OCI-LY1 (cell line): ENCODE measurements at regions not wholly inside any gene's neighbourhood (a gene's known extent, or its start where the extent isn't known, plus 50 kb on each side); places are given as distances from the start of the nearest gene placed in this dataset.

Experiments
- H2AFZ ChIP-seq: fragments of 200-600 bp; sonication (generic), shearing (Covaris generic); 2 replicates; pipeline ENCODE4 v1.6.0; 2014; ENCODE audit warnings: antibody characterized with exemption, mild to moderate bottlenecking, low read length
- H3F3A ChIP-seq: fragments of 200-600 bp; sonication (generic), shearing (Covaris generic); 2 replicates; pipeline ENCODE4 v1.6.0; 2014; ENCODE audit warnings: mild to moderate bottlenecking, antibody characterized with exemption, low read length, moderate library complexity; ENCODE audit not compliant: insufficient read depth
- H3K27ac ChIP-seq: fragments of 200-600 bp; sonication (generic); 2 replicates; pipeline ENCODE4 v1.5.1; 2014; ENCODE audit warnings: low read length, mixed run types, mild to moderate bottlenecking, low read depth; ENCODE audit not compliant: poor library complexity, severe bottlenecking
- H3K27me3 ChIP-seq: fragments of 200-600 bp; sonication (generic); 2 replicates; pipeline ENCODE4 v1.6.0; 2014; ENCODE audit warnings: antibody characterized with exemption, mild to moderate bottlenecking, low read length, moderate library complexity; ENCODE audit not compliant: insufficient read depth
- H3K36me3 ChIP-seq: fragments of 200-600 bp; sonication (generic); 2 replicates; pipeline ENCODE4 v1.6.1; 2014; ENCODE audit warnings: mild to moderate bottlenecking, antibody characterized with exemption, low read length, moderate library complexity, mixed read lengths; ENCODE audit not compliant: insufficient read depth
- H3K4me1 ChIP-seq: fragments of 200-600 bp; sonication (generic); 2 replicates; pipeline ENCODE4 v1.5.1; 2014; ENCODE audit warnings: mild to moderate bottlenecking, low read length, moderate library complexity; ENCODE audit not compliant: insufficient read depth, severe bottlenecking
- H3K4me2 ChIP-seq: fragments of 200-600 bp; sonication (generic), shearing (Covaris generic); 2 replicates; pipeline ENCODE4 v1.6.1; 2014; ENCODE audit warnings: low read length
- H3K4me3 ChIP-seq: fragments of 200-600 bp; sonication (generic); 2 replicates; pipeline ENCODE4 v1.5.1; 2014; ENCODE audit warnings: low read length, low read depth, mild to moderate bottlenecking, mixed read lengths; ENCODE audit not compliant: poor library complexity, severe bottlenecking
- H3K79me2 ChIP-seq: fragments of 200-600 bp; shearing (Covaris generic); 2 replicates; pipeline ENCODE4 v1.6.1; 2016; ENCODE audit warnings: mixed run types, low read length, mixed read lengths; ENCODE audit not compliant: insufficient read depth
- H3K9ac ChIP-seq: fragments of 200-600 bp; sonication (generic), shearing (Covaris generic); 2 replicates; pipeline ENCODE4 v1.6.1; 2014; ENCODE audit warnings: mild to moderate bottlenecking, low read length, mixed read lengths
- H3K9me2 ChIP-seq: fragments of 200-600 bp; sonication (generic), shearing (Covaris generic); 2 replicates; pipeline ENCODE4 v1.6.1; 2014; ENCODE audit warnings: low read depth, mild to moderate bottlenecking, low read length, mixed read lengths
- H3K9me3 ChIP-seq: fragments of 200-600 bp; shearing (Covaris generic); 2 replicates; pipeline ENCODE4 v1.6.1; 2014; ENCODE audit warnings: low read length, mixed read lengths
- H4K20me1 ChIP-seq: fragments of 200-600 bp; sonication (generic), shearing (Covaris generic); 2 replicates; pipeline ENCODE4 v1.6.0; 2016; ENCODE audit warnings: mild to moderate bottlenecking, low read length; ENCODE audit not compliant: insufficient read depth
- CTCF ChIP-seq: fragments of 200-600 bp; sonication (generic), shearing (Covaris generic); IDR thresholded peaks from 2 replicates; pipeline ENCODE4 v1.5.1; 2017; ENCODE audit warnings: mild to moderate bottlenecking, antibody characterized with exemption, low read length, moderate library complexity, mixed read lengths
- EZH2 ChIP-seq: fragments of 200-600 bp; sonication (generic), shearing (Covaris generic); IDR thresholded peaks from 2 replicates; pipeline ENCODE4 v1.8.0; 2017; ENCODE audit warnings: borderline replicate concordance, mixed run types, mild to moderate bottlenecking, antibody characterized with exemption, low read length, moderate library complexity, mixed read lengths

DNA sequence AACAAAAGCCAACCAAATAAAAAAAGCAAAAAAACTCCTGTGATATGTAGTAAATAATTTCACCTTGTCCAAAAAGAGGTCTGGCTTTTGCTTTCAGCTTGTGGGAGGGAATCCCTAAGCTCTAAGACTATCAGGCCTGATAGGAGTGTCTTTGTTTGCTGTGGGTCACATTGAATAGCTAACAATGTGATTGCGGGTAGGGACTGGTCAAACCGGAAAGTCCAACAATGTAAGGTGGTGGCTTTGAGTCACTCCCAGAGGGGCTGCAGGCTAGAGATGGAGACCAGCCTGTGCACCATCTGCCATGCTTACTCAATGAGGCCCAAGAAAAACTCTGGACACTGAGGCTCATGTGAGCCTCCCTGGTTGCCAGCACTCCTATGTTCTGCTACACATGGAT, 192.9 kb downstream of the TFCP2L1 start:
- Histone ChIP-seq H3K27ac (no peak overlapping the region), H3K4me2 (no peak overlapping the region), H3K79me2 (no peaks in the 10 kb centered on the region), H3F3A (no peaks in the 10 kb centered on the region), H3K9me2 (no peaks in the 10 kb centered on the region), H3K27me3 (0 out of 2 replicates have a peak, but pooled peaks cover 4% of the 10 kb centered on the region), H3K9ac (no peak overlapping the region), H2AFZ (no peak overlapping the region), H4K20me1 (no peaks in the 10 kb centered on the region), H3K4me3 (no peak overlapping the region), H3K4me1 (no peaks in the 10 kb centered on the region), H3K9me3 (no peaks in the 10 kb centered on the region), H3K36me3 (no peaks in the 10 kb centered on the region)
- no peak for TF ChIP-seq CTCF
- TF ChIP-seq EZH2: no peak

GRCh38 chr2:121093692-121094091, 191.3 kb downstream of the TFCP2L1 start:
- H3K9ac ChIP-seq: no peak overlapping the region
- H3K27me3 ChIP-seq: peaks cover 4% of the 10 kb centered on the region; the same call in 1 of the 2 replicates
- H2AFZ ChIP-seq: no peak overlapping the region
- H3K4me1 ChIP-seq: no peaks in the 10 kb centered on the region
- no peak overlapping the region for H3K4me2 ChIP-seq
- H3K27ac ChIP-seq: no peak overlapping the region
- no peaks in the 10 kb centered on the region for H3K36me3 ChIP-seq
- no peaks in the 10 kb centered on the region for H3K9me2 ChIP-seq
- no peaks in the 10 kb centered on the region for H3K9me3 ChIP-seq
- no peaks in the 10 kb centered on the region for H3F3A ChIP-seq
- H3K4me3 ChIP-seq: no peak overlapping the region
- no peaks in the 10 kb centered on the region for H4K20me1 ChIP-seq
- TF ChIP-seq EZH2: no peak
- TF ChIP-seq CTCF: no peak
- no peaks in the 10 kb centered on the region for H3K79me2 ChIP-seq

DNA sequence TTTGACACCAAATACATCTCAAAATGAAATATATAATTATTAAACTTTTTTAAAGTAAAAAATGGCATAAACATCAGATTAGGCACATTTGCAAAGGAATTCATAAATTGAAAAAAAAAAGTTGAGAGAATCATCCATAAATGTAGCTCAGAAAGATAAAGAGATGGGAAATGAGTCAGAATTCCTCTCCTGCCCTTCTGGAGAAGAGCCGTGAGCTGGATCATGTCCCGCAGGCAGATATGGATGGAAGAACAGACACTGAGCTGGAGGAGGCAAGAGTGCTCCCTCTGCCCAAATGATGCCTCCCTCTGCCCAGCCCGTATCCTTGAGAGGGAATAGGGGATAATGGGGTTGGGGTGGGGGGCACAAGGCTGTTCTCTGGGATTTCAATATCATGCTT, 190.9 kb downstream of the TFCP2L1 start:
- no peak for TF ChIP-seq EZH2
- no peak for TF ChIP-seq CTCF
- Histone ChIP-seq H3K4me2 (no peak overlapping the region), H3K36me3 (no peaks in the 10 kb centered on the region), H3K79me2 (no peaks in the 10 kb centered on the region), H3K9ac (no peak overlapping the region), H3K27ac (no peak overlapping the region), H3K4me3 (no peak overlapping the region), H3K27me3 (peaks cover 4% of the 10 kb centered on the region; the same call in 1 of the 2 replicates), H3K9me2 (no peaks in the 10 kb centered on the region), H3K9me3 (no peaks in the 10 kb centered on the region), H4K20me1 (no peaks in the 10 kb centered on the region), H2AFZ (no peak overlapping the region), H3K4me1 (no peaks in the 10 kb centered on the region), H3F3A (no peaks in the 10 kb centered on the region)
